HT-29 (cell line): ENCODE measurements at regions not wholly inside any gene's neighbourhood (a gene's known extent, or its start where the extent isn't known, plus 50 kb on each side); places are given as distances from the start of the nearest gene placed in this dataset.

Source experiments
- DNase-seq: peaks from one replicate; pipeline ENCODE4 v3.0.0-alpha.2; 2015; ENCODE audit warnings: low spot score

- no peak for DNase-seq
Measured at GRCh38 chr15:96524676-96525417, 194.3 kb downstream of the NR2F2 start.

DNA sequence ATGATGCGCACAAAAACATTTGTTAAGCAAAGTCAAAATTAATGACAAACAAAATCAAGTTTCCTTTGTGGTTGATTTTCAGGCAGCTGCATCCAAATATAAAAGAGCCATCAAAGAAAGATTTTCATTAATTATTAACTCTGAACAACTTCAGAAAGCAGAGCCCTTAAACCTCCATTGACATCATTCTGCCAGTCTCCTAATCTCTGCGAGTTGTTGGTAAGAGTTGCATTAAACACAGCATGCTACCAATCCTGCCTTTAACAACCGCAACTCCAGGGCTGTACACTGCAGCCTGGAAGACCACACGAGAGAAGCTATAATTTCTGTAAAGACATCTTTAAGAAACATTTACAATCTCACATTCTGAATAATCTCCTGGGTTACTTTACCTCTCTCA lies 204.6 kb downstream of the NR2F2 start:
- DNase-seq: peak; percentile 25

DNA sequence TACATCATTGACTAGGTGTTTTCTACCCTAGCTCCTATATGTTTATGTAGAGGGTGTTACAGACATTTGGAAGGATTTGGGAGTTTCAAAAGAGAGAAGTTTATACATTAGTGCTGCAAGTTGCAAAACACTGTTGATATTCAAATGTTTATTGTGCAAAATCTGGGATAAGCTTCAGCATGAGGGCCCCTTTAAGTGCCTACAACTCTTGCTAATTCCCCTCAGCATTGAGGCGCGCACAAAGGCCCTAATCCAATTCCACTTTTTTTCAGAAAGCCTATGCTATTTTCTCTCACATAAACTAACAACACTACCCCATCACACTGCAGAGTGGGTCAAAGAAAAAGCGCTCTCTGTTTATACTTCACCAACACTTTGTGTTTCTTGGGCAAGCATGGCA lies 208.0 kb downstream of the NR2F2 start:
- no peak for DNase-seq

- DNase-seq: no peak
Measured at GRCh38 chr15:96540283-96540682, 209.8 kb downstream of the NR2F2 start.

DNA sequence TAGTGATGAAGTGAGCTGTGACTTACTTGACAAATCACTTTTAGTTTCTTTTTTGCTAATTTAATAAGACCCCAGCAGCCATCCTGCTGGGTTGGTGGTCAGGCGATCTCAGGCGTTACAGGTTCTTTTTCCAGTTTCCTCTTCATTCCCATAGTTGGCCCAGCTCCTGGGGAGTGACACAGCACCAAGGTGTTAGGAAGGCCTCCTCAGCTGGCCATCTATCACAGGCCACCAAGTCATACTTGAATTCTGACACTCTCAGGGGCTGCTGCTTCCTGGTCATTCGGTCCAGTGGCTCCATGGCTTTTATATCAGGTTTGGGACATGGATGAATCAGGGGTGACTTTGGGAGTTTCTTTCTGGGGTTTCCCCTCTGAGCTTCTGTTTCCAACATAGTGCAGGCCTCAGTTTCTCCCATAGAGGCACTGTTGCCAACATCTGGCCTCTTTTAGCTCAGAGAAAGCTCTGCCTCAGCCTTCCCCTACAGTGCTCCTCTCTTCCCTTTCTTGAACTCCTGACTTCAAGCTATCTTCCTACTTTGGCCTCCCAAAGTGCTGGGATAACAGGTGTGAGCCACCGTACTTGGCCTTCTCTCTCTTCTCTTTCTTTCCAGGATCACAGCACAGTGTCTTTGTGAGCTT lies 211.8 kb downstream of the NR2F2 start:
- DNase-seq: no peak

GRCh38 chr15:96544162-96544756 lies 213.8 kb downstream of the NR2F2 start:
- no peak for DNase-seq

- DNase-seq: no peak
Measured at GRCh38 chr15:96549136-96549535, 218.6 kb downstream of the NR2F2 start.

GRCh38 chr15:96551196-96551595 lies 220.7 kb downstream of the NR2F2 start:
- no peak for DNase-seq

DNA sequence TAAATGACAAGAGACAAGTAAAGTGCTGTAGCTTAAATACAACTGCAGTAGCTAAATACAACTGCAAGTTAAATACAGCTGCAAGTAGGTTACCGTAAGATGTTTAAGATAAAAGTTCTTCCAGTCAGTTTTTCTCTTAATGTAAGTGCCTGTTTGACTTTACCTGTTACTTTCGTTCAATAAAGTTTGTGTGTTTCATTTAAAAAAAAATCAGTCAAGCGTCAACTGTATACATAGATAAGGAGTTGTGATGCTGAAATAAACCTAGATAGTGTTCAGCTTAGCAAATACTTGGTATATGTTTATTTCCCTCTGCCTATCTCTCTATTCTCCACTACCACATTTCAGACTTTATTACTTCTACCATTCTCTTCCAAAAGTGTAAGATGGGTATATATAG lies 221.2 kb downstream of the NR2F2 start:
- no peak for DNase-seq

DNA sequence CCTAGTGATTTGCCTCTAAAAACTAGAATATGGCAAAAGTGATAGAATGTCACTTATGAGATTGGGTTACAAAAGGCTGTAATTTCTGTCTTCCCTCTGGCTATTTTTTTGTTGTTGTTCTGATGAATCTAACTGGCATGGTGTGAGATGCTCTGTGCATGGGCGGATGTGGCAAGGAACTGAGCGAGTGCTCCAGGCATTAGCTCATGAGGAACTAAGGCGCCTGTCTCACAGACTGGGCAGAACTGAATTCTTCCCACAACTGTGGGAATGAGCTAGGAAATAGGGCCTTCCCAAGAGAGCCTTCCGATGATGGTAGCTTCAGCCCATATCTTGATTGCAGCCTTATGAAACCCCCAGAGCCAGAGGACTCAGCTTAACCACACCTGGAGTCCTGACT lies 222.5 kb downstream of the NR2F2 start:
- DNase-seq: no peak

- no peak for DNase-seq
Measured at GRCh38 chr15:96553451-96553850, 223.0 kb downstream of the NR2F2 start.

DNA sequence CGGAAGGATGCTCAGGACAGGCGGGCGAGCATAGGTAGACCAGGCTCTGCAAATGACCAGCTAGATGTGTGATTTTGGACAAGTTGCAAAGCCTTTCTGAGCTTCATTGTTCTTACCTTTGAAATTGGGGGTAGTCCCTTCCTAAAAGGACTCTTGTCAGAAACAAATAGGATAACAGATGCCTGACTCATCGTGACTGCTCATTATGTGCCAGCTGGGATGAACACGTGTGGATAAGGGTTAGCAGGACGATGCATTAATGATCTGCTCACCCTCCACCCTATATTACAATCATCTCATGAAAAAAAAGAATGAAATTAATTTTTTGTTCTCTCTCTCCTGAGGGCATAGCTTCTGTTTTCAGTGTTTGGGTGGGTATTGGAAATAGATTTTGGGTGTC lies 223.4 kb downstream of the NR2F2 start:
- DNase-seq: no peak

GRCh38 chr15:96554541-96554940 lies 224.0 kb downstream of the NR2F2 start:
- DNase-seq: no peak

GRCh38 chr15:96559087-96559486 lies 228.6 kb downstream of the NR2F2 start:
- DNase-seq: no peak

DNA sequence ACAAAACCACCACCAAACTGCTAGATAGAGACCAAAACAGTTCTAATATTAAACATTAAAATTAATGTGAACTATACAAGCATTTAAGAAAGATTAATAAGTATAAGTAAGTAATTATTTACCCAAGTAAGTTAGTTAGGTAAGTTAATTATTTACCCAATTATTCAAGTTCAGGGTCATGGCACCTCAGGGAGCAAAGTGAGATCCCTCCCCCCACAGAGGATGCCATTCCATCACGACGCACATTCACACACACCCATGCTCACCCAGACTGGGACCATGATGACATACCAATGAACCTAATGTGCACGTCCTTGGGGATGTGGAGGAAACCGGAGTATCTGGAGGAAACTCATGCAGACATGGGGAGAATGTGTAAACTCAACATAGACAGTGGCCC lies 229.1 kb downstream of the NR2F2 start:
- DNase-seq: no peak

- no peak for DNase-seq
Measured at GRCh38 chr15:96560246-96560895, 229.9 kb downstream of the NR2F2 start.

DNA sequence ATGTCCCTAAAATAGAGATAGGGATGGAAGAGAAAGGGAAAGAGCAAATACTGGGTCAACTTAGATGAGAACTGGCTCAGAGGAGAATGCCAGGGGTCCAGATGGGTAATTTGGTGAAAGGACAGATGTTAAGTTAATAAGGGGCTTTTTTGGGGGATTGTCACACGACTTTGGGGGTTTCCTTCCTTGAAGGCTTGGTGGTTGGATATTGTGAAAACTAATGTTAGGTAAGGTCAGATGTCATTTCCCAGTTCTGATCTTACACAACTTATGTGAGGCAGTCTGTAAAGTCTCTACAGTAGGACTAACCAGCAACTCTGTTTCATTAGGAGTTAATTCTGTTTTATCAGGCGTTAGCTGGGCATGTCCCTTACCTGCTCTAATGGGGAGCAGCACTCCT lies 231.1 kb downstream of the NR2F2 start:
- no peak for DNase-seq

GRCh38 chr15:96564546-96564945 lies 234.0 kb downstream of the NR2F2 start:
- no peak for DNase-seq

GRCh38 chr15:96565266-96565665 lies 234.8 kb downstream of the NR2F2 start:
- no peak for DNase-seq

DNA sequence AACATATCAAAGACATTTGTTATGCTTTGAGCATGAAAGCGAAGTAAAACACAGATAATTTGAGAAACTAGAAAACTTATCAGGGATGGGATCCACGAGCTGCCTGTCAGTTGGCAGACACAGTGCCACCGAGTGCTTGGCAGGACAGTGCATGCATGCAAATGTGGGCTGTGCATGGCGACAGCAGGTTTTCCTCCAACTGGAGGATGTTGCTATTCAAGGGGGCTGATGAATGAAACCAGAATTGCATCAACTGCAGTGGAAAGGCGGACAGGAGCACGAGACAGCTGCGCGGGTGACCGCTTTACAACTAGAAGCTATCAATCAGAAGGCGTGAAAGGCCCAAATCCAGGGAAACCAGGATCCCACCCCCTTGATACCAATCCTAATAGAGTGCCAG lies 244.3 kb downstream of the NR2F2 start:
- DNase-seq: no peak

- DNase-seq: no peak
Measured at GRCh38 chr15:96576596-96576995, 246.1 kb downstream of the NR2F2 start.

GRCh38 chr15:96578393-96578792 lies 247.9 kb downstream of the NR2F2 start:
- DNase-seq: no peak

- DNase-seq: no peak
Measured at GRCh38 chr15:96581371-96581770, 250.9 kb downstream of the NR2F2 start.
